HG03439 (cell line): ENCODE measurements at regions not wholly inside any gene's neighbourhood (a gene's known extent, or its start where the extent isn't known, plus 50 kb on each side); places are given as distances from the start of the nearest gene placed in this dataset.
"Not testable (repeated sequence)": the region's sequence is repeated elsewhere in the genome, so short reads cannot be mapped to it uniquely, and the experiment has no call there.

Experiments used
- ATAC-seq: cut with Tn5 transposase; IDR thresholded peaks from one replicate; pipeline ENCODE4 v1.9.1; 2021; ENCODE audit warnings: mild to moderate bottlenecking, moderate library complexity; ENCODE audit not compliant: unreplicated experiment

DNA sequence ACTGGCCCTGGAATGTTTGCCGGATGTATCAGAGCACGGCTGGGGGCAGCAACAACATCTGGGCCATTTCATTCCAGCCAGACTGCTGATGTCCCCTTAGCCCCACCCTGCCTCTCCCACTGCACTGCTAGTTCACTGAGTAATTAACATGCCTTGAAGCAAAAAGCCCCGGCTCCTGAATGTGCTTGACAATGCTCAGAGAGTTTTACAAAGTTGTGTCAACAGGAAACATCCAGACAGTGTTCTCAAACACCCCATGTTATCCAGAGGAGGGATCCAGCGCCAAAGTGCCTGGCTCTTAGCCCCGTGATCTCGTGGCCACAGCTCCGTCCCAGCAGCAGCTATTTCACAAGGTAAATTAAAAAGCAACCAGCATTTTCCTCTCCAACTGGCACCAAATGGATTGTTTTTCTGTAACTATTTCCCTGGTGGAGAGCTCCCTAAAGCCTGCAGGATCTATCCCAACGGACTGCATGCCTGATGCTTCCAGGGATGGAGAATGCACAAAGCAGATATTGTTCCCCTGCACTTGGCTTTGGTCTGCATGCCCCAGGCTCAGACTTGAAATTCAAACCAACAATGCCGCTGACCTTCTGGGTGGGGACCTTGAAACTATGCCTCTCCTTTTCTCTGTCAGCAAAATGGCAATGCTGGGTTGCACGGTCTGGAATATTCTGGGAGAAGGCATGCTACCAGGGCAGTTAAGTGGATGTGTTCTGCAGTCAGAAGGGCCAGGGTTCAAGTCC lies 115.6 kb upstream of the CDH5 start:
- no peak for ATAC-seq

DNA sequence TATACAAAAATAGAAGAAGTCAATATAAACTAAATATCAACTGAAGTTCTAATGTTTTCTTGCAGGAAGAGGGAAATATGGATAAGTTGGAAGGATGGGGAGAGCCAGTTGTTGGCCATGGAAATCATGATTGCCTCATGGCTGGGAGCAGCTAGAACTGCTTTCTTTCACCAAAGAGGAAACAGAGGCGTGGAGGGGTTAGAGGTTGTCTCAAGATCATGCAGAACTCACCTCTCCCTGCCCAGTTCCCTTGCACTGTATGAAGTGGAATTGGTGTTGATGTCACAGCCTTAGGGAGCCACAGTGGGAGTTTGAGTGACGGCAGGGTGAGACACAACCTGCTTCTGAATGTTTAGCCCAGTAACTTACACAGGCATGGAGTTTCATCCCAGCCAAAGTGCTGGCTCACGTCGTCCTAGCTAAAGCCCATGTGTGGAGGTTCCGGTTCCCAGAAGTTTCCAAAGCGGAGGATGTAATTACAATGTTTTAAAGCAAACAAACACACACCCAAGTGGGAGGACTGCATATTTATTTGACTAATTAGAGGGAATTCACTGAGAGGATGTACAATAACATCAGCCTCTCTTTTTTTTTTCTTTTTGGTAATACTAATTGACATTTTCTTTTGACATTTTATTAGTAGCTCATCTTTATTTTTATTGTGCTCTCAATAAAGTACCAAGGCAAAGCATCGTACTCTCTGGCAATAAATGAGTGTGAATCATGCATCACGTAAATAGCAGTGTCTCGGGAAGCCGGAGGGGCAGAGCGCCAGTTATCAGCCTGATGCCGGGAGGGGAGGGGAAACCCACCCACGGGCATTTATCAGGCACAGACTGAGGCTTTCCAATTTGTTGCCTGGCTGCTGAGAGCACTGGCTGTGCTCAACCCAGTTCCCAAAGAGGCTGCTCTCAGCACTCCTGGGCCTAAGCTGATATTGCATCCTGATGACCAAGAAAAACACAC lies 118.7 kb upstream of the CDH5 start:
- no peak for ATAC-seq

GRCh38 chr16:66245868-66246267 lies 120.6 kb upstream of the CDH5 start:
- ATAC-seq, result no peak

GRCh38 chr16:66245072-66245471 lies 121.4 kb upstream of the CDH5 start:
- no peak for ATAC-seq

DNA sequence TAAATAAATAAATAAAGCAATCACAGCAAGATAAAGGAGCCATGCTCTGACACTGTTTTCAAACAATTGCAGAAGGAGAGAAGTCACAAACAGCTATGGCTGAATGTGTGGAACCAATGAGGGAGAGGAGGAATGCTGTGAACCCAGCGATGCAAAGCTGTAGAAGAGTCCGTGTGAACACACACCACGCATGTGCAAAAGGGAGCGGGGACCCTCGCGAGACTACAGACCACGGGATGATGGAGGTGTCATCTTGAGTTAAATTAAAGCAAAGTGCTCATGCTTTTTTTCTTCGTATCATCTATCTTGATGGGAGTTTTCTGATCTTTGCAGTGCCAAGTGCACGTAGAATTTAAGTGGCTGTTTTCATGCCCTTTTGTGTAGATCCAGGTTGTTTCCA lies 123.8 kb upstream of the CDH5 start:
- ATAC-seq, result no peak

GRCh38 chr16:66242206-66242605 lies 124.3 kb upstream of the CDH5 start:
- ATAC-seq, result not testable (repeated sequence)

DNA sequence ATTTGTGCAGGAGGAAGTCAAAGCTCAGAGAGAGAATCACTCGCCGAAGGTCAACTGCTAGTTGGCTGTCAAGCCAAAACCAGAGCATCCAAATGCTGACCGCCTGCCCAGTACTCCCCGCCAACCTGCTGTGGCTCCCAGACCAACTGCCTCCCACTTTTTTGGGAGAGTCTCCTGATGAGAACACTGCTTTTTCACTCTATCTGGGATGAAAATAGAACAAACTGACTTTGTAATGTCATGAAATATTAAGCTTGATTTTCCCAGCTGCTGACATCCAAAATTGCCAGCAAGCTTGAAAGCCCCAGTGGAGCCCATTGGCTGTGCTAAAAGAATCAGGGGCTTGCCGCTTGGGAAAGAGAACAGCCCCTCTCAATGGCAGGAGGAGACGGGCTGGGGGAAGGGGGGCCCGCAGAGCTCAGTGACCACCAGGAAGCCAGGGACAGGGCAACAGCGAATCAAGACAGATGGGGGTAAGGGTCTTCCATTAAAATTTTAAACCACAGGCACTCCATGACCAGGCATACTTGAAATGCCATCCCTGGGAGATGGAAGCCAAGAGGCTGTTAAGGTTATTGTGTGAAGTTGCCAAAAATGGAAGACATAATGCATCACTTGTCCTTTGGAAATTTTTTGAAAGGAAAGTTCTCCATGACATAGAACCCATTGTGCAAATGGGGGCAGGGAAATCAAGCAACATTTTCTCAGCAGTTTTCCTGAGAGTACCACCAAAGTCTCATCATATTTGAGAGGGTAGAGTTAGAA lies 125.7 kb upstream of the CDH5 start:
- no peak for ATAC-seq

GRCh38 chr16:66240088-66240487 lies 126.4 kb upstream of the CDH5 start:
- ATAC-seq, result no peak

- ATAC-seq, result no peak
Measured at GRCh38 chr16:66238696-66239095, 127.8 kb upstream of the CDH5 start.

- no peak for ATAC-seq
Measured at GRCh38 chr16:66236301-66236700, 130.2 kb upstream of the CDH5 start.

DNA sequence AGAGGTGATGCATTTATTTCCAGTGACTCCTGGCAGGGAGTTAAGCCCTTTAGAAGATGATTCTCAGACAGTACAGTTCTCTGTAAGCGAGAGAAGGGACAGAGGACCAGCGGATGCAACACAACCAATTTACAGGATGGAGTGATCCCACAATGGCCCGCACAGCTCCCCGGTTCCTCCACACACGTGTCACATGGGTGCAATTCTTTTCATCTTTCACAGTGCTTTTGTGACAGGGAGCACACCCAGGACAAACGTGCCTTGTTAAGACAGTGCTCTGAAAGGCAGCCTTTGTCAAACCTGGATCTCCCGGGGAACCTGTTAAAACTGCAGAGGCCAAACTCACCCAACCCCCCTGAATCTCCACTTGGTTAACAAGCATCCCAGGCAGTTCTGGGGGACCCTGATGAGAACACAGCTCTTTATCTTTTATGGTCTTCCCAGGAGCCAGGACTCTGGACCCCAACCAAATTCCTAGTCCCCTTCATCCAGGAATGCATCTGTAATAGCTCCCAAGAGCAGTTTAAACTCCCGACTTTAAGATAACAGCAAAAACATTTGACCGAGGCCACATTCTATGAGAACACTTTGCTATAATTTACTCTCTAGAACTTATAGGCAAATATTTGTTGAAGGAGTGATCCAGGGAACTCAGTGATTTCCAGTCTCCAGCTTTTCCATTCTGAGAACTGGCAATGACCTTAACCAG lies 134.9 kb upstream of the CDH5 start:
- ATAC-seq, result no peak

- no peak for ATAC-seq
Measured at GRCh38 chr16:66229651-66230050, 136.8 kb upstream of the CDH5 start.

- ATAC-seq, result no peak
Measured at GRCh38 chr16:66228792-66229191, 137.7 kb upstream of the CDH5 start.

- ATAC-seq, result no peak
Measured at GRCh38 chr16:66227766-66228530, 138.5 kb upstream of the CDH5 start.

DNA sequence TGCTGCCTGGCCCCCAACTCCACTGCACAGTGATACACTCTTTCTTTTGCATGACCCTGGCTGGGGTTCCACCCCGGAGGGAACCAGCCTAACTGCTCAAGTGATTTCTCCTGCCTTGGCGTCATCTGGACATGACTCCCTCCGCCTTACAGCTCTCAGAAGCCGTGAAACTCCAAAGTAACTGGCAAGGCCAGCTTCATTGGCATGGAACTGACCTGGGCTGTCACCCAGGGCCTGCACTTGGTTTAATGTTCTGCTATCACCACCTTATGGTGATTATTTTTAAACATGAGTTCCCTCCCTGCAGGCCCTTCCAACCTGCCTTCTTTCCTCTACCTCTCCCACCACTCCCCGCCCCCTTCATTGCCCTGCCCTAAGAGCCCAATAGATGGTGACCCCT lies 139.7 kb upstream of the CDH5 start:
- ATAC-seq, result no peak

GRCh38 chr16:66225696-66226095 lies 140.8 kb upstream of the CDH5 start:
- no peak for ATAC-seq

- no peak for ATAC-seq
Measured at GRCh38 chr16:66224626-66225025, 141.9 kb upstream of the CDH5 start.

- ATAC-seq, result no peak
Measured at GRCh38 chr16:66224186-66224585, 142.3 kb upstream of the CDH5 start.

DNA sequence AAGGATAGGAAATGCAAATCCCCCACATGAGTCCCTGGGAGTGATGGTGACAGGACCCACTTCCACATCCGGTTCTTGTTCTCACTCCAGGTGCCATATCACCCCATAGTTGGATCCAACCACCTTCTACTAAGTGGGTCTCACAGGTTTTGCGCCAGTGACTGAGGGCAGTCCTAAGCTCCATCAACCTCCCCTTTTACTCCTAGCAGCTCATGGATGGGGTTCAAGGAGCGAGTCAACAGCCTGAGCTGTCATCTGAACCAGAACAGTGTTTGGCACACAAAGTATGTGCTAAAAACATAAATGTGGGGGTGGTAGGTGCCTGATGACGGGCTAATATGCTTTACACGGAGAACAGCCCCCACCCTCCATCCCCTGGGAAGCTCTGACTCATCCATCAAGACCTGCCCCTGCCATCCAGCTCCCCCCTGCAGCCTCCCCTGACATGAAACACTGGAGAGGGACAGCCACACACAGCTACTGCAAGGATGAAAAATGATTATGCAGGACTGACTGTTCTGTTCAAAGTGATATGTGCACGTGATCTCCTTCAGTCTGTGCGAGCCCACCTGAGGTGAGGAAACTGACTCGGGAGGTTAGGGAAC lies 143.2 kb upstream of the CDH5 start:
- ATAC-seq, result no peak

DNA sequence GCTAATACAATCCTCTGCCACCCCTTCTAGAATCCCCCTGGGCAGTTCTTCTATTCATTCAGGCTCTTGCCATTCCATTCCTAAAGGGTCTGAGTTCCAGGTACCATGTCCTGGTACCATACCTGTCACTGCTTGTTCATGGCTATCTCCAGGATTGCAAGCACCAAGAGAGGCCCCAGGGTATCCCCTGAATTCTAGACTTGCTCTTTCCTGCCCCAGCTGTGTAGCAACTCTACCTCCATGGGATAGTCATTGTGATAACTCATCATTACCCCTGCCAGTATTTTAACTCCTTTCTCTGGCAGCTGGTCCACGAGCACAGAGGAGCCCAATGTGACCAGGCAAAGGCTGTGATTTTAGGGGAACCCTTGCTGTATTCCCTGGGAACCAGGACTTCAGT lies 143.7 kb upstream of the CDH5 start:
- ATAC-seq, result no peak
